ENCODE measurements at regions not wholly inside any gene's neighbourhood (a gene's known extent, or its start where the extent isn't known, plus 50 kb on each side); places are given as distances from the start of the nearest gene placed in this dataset.

GRCh38 chr4:167623241-167623572 is 388.9 kb upstream of the SPOCK3 start:
- TF ChIP-seq ZC3H10 (CRISPR knock-in tag; IDR thresholded peaks at IDR 0.05) (no peak), CREB5 (CRISPR knock-in tag; IDR thresholded peaks at IDR 0.05; ENCODE audit: low read depth) (no peak), BACH2 (CRISPR knock-in tag; IDR thresholded peaks at IDR 0.05; ENCODE audit: borderline replicate concordance) (no peak), ISL1 (CRISPR knock-in tag; IDR thresholded peaks at IDR 0.05) (no peak), TOX (CRISPR knock-in tag; IDR thresholded peaks at IDR 0.05; ENCODE audit: borderline replicate concordance) (no peak)

All from SK-N-SH treated with all-trans-retinoic acid at 6 μM for 48 hours (cell line).